Pancreas (tissue), 10 donors: ENCODE measurements at regions not wholly inside any gene's neighbourhood (a gene's known extent, or its start where the extent isn't known, plus 50 kb on each side); places are given as distances from the start of the nearest gene placed in this dataset.
"Not testable (repeated sequence)": the region's sequence is repeated elsewhere in the genome, so short reads cannot be mapped to it uniquely, and the experiment has no call there.

Experiments used
- ATAC-seq, 4 donors: fragments of 200-7000 bp; cut with Tn5 transposase; one replicate each; pipeline versions ENCODE4 v1.8.0 to v1.9.1; 2020; ENCODE audit warnings: mild to moderate bottlenecking in 4 of 4, moderate library complexity in 4 of 4
- DNase-seq, 6 donors: peaks; one replicate each; pipeline ENCODE4 v3.0.0-alpha.2; 2020
- FAIRE-seq: peaks from 2 replicates; lab custom pipeline; 2012; peaks lifted over from hg19 to GRCh38; lab: Jason Lieb, UNC
- H3K27ac ChIP-seq, 4 donors: fragments of 200-600 bp; sonication (generic); 1 replicate in 3 of 4; 2 replicates in 1 of 4; pipeline versions ENCODE4 v1.5.0 to v1.8.0; 2020
- H3K27me3 ChIP-seq, 4 donors: fragments of 200-600 bp; one replicate each; pipeline ENCODE4 v1.8.0; 2021
- H3K36me3 ChIP-seq, 3 donors: fragments of 200-600 bp; sonication (generic) in 1 of 3; one replicate each; pipeline versions ENCODE4 v1.5.0 to v1.8.0; 2020 to 2021
- H3K4me1 ChIP-seq, 3 donors: fragments of 200-600 bp; one replicate each; pipeline ENCODE4 v1.8.0; 2021
- H3K4me3 ChIP-seq, 4 donors: fragments of 200-600 bp; sonication (generic) in 2 of 4; one replicate each; pipeline versions ENCODE4 v1.5.0 to v1.8.0; 2020 to 2021
- H3K9me3 ChIP-seq, 4 donors: fragments of 200-600 bp; one replicate each; pipeline ENCODE4 v1.8.0; 2021
- CTCF ChIP-seq, 4 donors: fragments of 200-600 bp; sonication (generic) in 3 of 4; IDR thresholded peaks; one replicate each; pipeline versions ENCODE4 v1.5.0 to v1.8.0; 2021; ENCODE audit warnings: antibody characterized with exemption in 4 of 4
- WGBS, 2 donors: extraction: QIAGEN DNeasy Blood & Tissue Kit; methylation state at CpG; one replicate each; pipeline ENCODE4 v1.1.7; 2013; 5-methylcytosine and 5-hydroxymethylcytosine counted together
- intact Hi-C, 3 donors: fragments of 100-400 bp; cut with DNase I; formaldehyde crosslinking; loops; one replicate each; pipeline versions ENCODE4 v1.11.1 to v1.14.2; 2022
- donor health status: healthy with polysubstance abuse.
- donor health status: DM: no; HTN: no; CAD: no; lungs with moderate emphysema.
- donor health status: DM: no; HTN: no; CAD: no.
- donor health status: control.
- donor health status: control.
- donor health status: Bipolar disorder and iron deficiency.
- donor health status: DM: yes; HTN: yes; CAD: no.
- donor health status: DM: no; HTN: no; CAD: no.
- donor health status: DM: no; HTN: no; CAD: no.
- donor health status: DM: yes; HTN: yes; CAD: no.

- WGBS, 2 donors, result 60% methylated on average over 1 of the region's 1 CpG
- no peak for ATAC-seq
- Histone ChIP-seq H3K36me3 (no peaks in the 10 kb centered on the region), H3K4me3 (no peak overlapping the region), H3K9me3 (no peaks in the 10 kb centered on the region), H3K4me1 (no peaks in the 10 kb centered on the region), H3K27me3 (no peaks in the 10 kb centered on the region), H3K27ac (no peak overlapping the region)
- intact Hi-C loops, result no loop called here
- TF ChIP-seq CTCF (IDR thresholded peaks at IDR 0.05), result no peak
- no peak for DNase-seq
- no peak for FAIRE-seq
These were observed 615.5 kb upstream of the CHD1 start for GRCh38 chr5:99544356-99544755.

- intact Hi-C loops, result no loop called here
- ATAC-seq (no peak), FAIRE-seq (no peak), DNase-seq (no peak)
- TF ChIP-seq CTCF (IDR thresholded peaks at IDR 0.05), result no peak
- Histone ChIP-seq H3K27ac (no peak overlapping the region), H3K9me3 (no peaks in the 10 kb centered on the region), H3K4me3 (no peak overlapping the region), H3K4me1 (no peaks in the 10 kb centered on the region), H3K27me3 (no peaks in the 10 kb centered on the region), H3K36me3 (no peaks in the 10 kb centered on the region)
- WGBS, 2 donors, result 67 to 68% methylated on average over 4 of the region's 4 CpGs
These were observed 615.0 kb upstream of the CHD1 start for GRCh38 chr5:99543841-99544240.

GRCh38 chr5:99534241-99534640 is 605.4 kb upstream of the CHD1 start:
- H3K27me3 ChIP-seq, FAIRE-seq, ATAC-seq, H3K9me3 ChIP-seq, H3K4me3 ChIP-seq, H3K36me3 ChIP-seq, H3K27ac ChIP-seq, intact Hi-C loops, H3K4me1 ChIP-seq: not testable (repeated sequence)
- 90 to 91% methylated on average over 10 to 13 of the region's 13 CpGs for WGBS, 2 donors
- DNase-seq, result peak in 2 of 6 donors; percentile 12 to 71

GRCh38 chr5:99521666-99522065 is 592.9 kb upstream of the CHD1 start:
- 76 to 86% methylated on average over 1 of the region's 1 CpG for WGBS, 2 donors
- H3K36me3 ChIP-seq, ATAC-seq, DNase-seq, H3K4me1 ChIP-seq, H3K27ac ChIP-seq, H3K9me3 ChIP-seq, intact Hi-C loops, FAIRE-seq, H3K27me3 ChIP-seq, H3K4me3 ChIP-seq: not testable (repeated sequence)

GRCh38 chr5:99515864-99516490 is 587.2 kb upstream of the CHD1 start:
- 55 to 68% methylated on average over 4 to 6 of the region's 6 CpGs for WGBS, 2 donors
- H3K9me3 ChIP-seq, ATAC-seq, H3K36me3 ChIP-seq, H3K27me3 ChIP-seq, intact Hi-C loops, H3K27ac ChIP-seq, FAIRE-seq, H3K4me1 ChIP-seq, H3K4me3 ChIP-seq, DNase-seq: not testable (repeated sequence)

GRCh38 chr5:99510237-99510866 is 581.5 kb upstream of the CHD1 start:
- H3K4me1 ChIP-seq, H3K27ac ChIP-seq, ATAC-seq, intact Hi-C loops, H3K36me3 ChIP-seq, H3K9me3 ChIP-seq, H3K27me3 ChIP-seq, FAIRE-seq, DNase-seq, H3K4me3 ChIP-seq: not testable (repeated sequence)
- 74 to 76% methylated on average over 1 of the region's 1 CpG for WGBS, 2 donors

- FAIRE-seq, intact Hi-C loops, DNase-seq, H3K27me3 ChIP-seq, H3K27ac ChIP-seq, ATAC-seq, H3K36me3 ChIP-seq, H3K9me3 ChIP-seq, H3K4me3 ChIP-seq, H3K4me1 ChIP-seq: not testable (repeated sequence)
- 77 to 81% methylated on average over 9 of the region's 9 CpGs for WGBS, 2 donors
These were observed 580.3 kb upstream of the CHD1 start for GRCh38 chr5:99509064-99509463.

GRCh38 chr5:99495456-99495855 is 566.6 kb upstream of the CHD1 start:
- H3K4me1 ChIP-seq, DNase-seq, H3K4me3 ChIP-seq, H3K36me3 ChIP-seq, FAIRE-seq, H3K27ac ChIP-seq, H3K27me3 ChIP-seq, H3K9me3 ChIP-seq, intact Hi-C loops, ATAC-seq: not testable (repeated sequence)
- 80 to 86% methylated on average over 4 of the region's 4 CpGs for WGBS, 2 donors

- ATAC-seq, H3K27ac ChIP-seq, intact Hi-C loops, H3K36me3 ChIP-seq, H3K27me3 ChIP-seq, H3K9me3 ChIP-seq, H3K4me3 ChIP-seq, DNase-seq, H3K4me1 ChIP-seq, FAIRE-seq: not testable (repeated sequence)
- 62 to 73% methylated on average over 2 of the region's 2 CpGs for WGBS, 2 donors
These were observed 549.6 kb upstream of the CHD1 start for GRCh38 chr5:99478450-99478849.

GRCh38 chr5:99473328-99473727 is 544.5 kb upstream of the CHD1 start:
- not testable (repeated sequence) for FAIRE-seq

More at GRCh38 chr5:99473328-99473727, 544.5 kb upstream of the CHD1 start:
- H3K36me3 ChIP-seq, intact Hi-C loops, H3K4me1 ChIP-seq, H3K27ac ChIP-seq, H3K4me3 ChIP-seq, ATAC-seq, DNase-seq, H3K27me3 ChIP-seq, H3K9me3 ChIP-seq: not testable (repeated sequence)
- 57 to 64% methylated on average over 4 of the region's 4 CpGs for WGBS, 2 donors
